ACHN (cell line): ENCODE measurements at regions not wholly inside any gene's neighbourhood (a gene's known extent, or its start where the extent isn't known, plus 50 kb on each side); places are given as distances from the start of the nearest gene placed in this dataset.
A peak's percentile ranks its signal among the peaks of the same experiment; 100 is the strongest.

Source experiments
- DNase-seq: peaks from one replicate; pipeline ENCODE4 v3.0.0-alpha.2; 2015
- in situ Hi-C: cut with HindIII; loops from 2 replicates; pipeline ENCODE4 v1.10.0; 2017; ENCODE audit warnings: low sequenced_read_pairs, low pct_ligation_motif_present, low pct_unique_long_range_greater_than_20kb

DNA sequence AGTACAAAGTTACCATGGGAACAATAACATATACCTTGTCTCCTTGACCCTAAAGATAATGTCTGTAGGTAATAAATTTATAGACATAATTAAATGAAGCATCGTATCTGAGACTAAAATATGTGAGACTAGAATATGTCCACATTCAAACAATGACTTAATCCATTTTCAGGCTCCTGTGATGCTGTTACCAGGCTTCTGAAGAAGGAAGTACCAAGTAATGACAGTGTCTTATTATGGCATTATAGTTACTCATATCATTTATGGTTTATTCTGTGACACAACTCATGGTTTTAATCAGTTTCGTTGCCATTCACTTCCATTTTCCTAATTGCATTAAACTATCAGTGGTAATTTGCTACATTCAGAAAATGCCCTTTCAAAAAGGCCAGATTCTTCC is 100.6 kb upstream of the GPM6B start:
- in situ Hi-C loops = no loop called here
- DNase-seq = no peak

- in situ Hi-C loops = no loop called here
- no peak for DNase-seq
Observed at GRCh38 chrX:13911586-13911985, 94.7 kb upstream of the GPM6B start.

GRCh38 chrX:13906093-13906492 is 89.2 kb upstream of the GPM6B start:
- no peak for DNase-seq
- in situ Hi-C loops = no loop called here

GRCh38 chrX:13903405-13903804 is 86.5 kb upstream of the GPM6B start:
- DNase-seq = no peak
- in situ Hi-C loops = no loop called here

DNA sequence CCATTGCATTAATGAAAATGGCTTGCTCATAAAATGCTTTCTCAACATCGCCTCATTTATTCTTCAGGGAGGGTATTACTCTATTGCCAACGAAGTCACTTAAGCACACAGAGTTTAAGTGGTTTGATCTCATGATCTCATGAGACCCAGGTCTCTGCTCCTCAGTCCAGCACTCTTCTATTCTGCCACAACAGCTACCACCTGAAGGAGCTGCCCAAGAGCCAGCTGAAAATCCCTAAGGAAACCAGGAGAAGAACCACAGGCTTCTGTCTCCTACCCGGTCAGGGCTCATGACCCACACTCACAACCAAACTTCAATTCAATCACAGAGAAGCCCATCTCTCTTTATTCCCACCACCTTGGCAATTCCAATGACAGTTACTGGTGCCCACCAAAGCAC is 85.5 kb upstream of the GPM6B start:
- no peak for DNase-seq
- in situ Hi-C loops = no loop called here

DNA sequence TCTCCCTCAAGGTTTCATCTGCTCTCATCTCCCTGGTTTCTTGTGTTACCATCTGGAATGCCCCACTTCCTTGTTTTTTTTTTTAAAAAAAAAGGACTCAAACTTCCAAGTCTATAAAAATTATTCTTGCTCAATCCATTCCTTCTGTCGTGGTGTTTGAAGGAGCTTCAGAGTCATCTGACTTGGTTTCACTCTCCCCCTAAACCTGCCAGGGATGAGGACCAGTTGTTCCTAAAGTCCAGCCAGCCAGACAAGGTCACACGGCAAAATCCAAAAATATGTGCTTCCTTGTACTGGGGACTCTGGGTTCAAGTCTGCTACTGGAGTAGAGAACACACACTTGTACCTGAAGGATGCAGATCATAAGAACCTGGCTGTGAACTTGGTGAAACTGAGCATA is 84.5 kb upstream of the GPM6B start:
- in situ Hi-C loops = no loop called here
- no peak for DNase-seq

DNA sequence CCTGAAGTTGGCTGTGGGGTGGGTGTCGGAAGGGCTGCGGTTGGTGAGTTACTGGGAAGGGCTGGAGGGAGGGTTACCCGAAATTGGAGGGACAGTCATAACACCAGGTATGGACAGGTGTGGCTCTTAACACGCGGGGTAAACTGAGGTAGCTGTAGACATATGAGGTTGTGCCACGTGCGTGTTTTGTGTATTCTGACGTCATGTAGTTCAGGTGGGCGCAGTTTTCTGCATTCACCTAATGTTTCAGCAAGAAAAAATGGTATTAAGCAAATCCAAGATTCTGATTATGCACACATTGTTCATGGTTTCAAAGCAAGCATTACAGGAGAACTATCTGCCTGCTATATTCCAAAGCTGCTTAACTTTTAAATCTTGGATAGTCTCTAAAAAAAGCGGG is 83.5 kb upstream of the GPM6B start:
- in situ Hi-C loops = no loop called here
- no peak for DNase-seq

- in situ Hi-C loops = no loop called here
- no peak for DNase-seq
Observed at GRCh38 chrX:13899607-13900006, 82.7 kb upstream of the GPM6B start.

DNA sequence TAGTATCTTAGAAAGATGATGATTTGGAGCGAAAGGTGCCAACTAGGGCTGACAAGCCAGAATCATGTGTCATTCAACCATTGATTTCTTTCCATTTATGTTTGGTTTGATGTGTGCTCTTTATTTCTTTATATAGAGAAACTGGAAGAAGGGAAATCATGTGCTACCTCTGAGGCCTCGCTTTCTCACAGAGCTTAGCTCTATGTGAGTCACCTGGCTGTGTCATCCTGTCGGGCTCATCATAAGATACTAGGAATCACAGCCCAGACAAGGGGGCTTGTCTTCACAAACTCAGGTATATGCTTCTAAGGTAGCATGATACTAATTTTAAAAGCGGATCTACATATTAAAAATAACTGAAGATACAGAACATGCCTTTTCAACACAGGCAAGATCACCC is 81.7 kb upstream of the GPM6B start:
- no peak for DNase-seq
- in situ Hi-C loops = no loop called here

- in situ Hi-C loops = no loop called here
- DNase-seq = peak; percentile 4
Observed at GRCh38 chrX:13898083-13898482, 81.2 kb upstream of the GPM6B start.

- in situ Hi-C loops = no loop called here
- DNase-seq = no peak
Observed at GRCh38 chrX:13897566-13897965, 80.7 kb upstream of the GPM6B start.

DNA sequence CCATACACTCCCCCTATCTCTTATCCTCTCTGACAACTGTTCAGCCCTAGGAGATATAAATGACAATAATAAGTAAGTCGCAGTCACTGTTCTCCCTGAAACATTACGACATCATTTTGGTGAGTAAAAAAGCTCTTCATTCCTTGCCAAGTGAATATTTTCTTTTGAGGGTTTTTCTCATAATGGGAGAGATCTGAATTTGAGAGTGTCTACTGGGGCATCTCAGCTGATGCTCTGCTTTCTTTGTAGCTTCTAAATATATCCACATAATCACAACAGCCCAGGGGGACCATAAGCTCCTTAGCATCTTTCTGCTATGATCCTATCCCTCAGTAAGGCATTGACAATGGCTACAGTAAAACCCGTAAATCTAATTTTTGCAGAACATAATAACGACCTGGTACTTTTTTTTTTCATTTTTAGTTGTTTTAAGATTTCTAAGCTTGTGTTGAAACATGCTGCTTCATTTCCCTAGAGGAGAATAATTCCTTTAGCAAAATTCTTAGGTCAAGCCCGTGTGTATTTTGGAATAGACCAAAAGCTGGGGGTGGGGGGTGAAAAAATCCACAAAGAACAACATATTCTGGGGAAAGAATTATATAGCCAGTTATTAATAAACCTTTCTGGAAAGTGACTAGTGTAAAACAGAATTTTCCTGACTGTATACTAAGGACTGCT is 78.1 kb upstream of the GPM6B start:
- in situ Hi-C loops = no loop called here
- DNase-seq = no peak

DNA sequence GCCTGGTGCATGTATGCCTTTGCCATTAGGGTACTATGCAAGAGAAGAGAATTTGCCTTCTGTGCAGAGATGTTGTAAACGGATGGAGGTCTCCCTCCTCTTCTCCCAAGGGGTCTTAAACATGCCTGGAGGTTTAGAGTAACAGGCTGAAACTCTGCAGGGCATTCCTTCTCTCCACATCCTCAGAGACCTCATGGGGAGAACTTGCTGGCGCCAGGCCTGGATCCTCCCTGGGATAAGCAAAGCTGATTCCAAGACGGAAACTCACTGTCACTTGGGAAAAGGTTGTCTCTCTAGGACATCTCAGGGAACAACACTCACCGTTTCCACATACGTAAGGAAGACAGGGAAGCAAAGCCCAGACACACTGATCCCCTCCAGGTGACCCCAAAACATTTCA is 76.9 kb upstream of the GPM6B start:
- no peak for DNase-seq
- in situ Hi-C loops = no loop called here

DNA sequence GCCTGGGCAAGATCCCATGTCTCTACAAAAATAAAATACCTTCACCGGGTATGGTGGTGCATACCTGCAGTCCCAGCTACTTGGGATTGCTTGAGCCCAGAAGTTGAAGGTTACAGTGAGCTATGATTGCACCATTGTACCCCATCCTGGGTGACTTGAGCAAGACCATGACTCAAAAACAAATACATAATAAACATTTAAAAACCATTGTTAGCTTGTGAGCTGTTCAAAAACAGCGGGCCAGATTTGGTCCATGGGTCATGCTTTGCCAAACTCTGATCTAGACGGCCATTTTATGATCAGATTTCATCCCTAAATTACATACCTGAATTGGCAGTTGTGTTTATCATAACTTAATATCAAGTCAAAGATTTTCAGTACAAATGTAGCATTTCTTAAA is 76.0 kb upstream of the GPM6B start:
- in situ Hi-C loops = no loop called here
- DNase-seq = no peak

- in situ Hi-C loops = no loop called here
- DNase-seq = no peak
Observed at GRCh38 chrX:13891377-13892140, 74.7 kb upstream of the GPM6B start.

GRCh38 chrX:13890806-13891205 is 73.9 kb upstream of the GPM6B start:
- no peak for DNase-seq
- in situ Hi-C loops = no loop called here

DNA sequence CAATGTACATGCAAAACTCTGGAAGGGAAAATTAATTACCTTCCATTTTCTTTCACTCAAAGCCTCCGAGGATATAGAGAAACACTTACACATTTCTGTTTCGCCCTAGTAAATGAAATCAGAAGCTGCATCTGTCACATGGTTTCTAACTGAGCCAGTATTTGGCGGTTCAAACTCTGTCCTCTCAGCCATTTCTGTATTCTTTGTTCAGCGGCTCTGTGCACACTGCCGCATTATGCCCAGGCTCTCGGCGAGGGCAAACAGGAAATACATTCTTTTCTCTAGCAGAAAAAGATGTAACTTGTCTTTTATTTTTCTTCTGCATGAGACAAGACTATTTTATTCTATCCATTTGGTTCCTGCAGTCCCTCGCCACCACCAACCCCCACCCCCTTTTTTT is 71.4 kb upstream of the GPM6B start:
- no peak for DNase-seq
- in situ Hi-C loops = no loop called here

- in situ Hi-C loops = no loop called here
Observed at GRCh38 chrX:13885591-13885990, 68.7 kb upstream of the GPM6B start.

GRCh38 chrX:13876652-13877051 is 59.8 kb upstream of the GPM6B start:
- no peak for DNase-seq
- in situ Hi-C loops = no loop called here

More at GRCh38 chrX:13885591-13885990, 68.7 kb upstream of the GPM6B start:
- no peak for DNase-seq

DNA sequence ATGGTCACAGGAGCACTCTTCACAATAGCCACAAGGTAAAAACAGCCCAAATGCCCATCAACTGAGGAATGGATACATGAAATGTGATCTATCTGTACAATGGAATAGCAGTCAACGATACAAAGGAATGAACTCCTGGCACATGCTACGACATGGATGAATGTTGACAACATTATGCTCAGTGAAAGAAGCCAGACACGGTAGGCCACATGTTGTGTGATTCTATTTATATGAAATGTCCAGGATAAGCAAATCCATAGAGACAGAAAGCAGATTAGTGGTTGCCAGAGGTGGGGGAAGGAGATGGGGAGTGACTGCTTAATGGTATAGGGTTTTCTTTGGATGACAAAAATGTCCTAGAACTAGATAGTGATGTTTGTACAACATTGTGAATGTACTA is 58.7 kb upstream of the GPM6B start:
- no peak for DNase-seq
- in situ Hi-C loops = no loop called here
